H54 (cell line): ENCODE measurements at regions not wholly inside any gene's neighbourhood (a gene's known extent, or its start where the extent isn't known, plus 50 kb on each side); places are given as distances from the start of the nearest gene placed in this dataset.
"Not testable (repeated sequence)": the region's sequence is repeated elsewhere in the genome, so short reads cannot be mapped to it uniquely, and the experiment has no call there.

Source experiments
- DNase-seq: peaks from one replicate; pipeline ENCODE4 v3.0.0; 2011; ENCODE audit warnings: low spot score, mixed read lengths; ENCODE audit not compliant: insufficient read length
- FAIRE-seq: peaks from 3 replicates; lab custom pipeline; 2011; peaks lifted over from hg19 to GRCh38; lab: Jason Lieb, UNC
- POLR2A ChIP-seq: IDR thresholded peaks from 2 replicates; pipeline ENCODE4 v1.6.1; 2011; ENCODE audit warnings: low read depth, mild to moderate bottlenecking, low read length

GRCh38 chr7:116404389-116404788 lies 95.1 kb upstream of the CAV2 start:
- TF ChIP-seq POLR2A = no peak
- FAIRE-seq = no peak

GRCh38 chr7:116405810-116406209 lies 93.7 kb upstream of the CAV2 start:
- no peak for TF ChIP-seq POLR2A
- FAIRE-seq = no peak
- DNase-seq = no peak

More at GRCh38 chr7:116404389-116404788, 95.1 kb upstream of the CAV2 start:
- DNase-seq = no peak

DNA sequence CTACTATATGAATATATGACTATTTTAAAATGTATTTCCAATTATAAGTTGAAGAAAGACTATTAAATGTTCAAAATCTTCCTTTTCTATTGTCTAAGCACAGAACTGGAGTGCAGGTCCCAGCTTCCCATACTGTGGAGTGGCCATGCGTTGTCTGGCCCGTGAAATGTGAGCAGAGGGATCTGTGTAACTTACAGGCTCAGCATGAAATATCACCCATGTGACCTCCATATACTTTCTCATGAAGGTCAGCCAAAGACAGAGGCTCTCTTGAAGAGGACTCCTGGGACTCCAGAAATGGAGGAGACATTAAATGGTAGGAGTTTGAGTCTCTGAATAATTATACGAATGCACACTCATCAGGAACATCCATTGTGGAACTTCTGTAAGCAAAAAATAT lies 92.4 kb upstream of the CAV2 start:
- FAIRE-seq = no peak
- TF ChIP-seq POLR2A = no peak
- no peak for DNase-seq

- FAIRE-seq = no peak
These were observed 91.4 kb upstream of the CAV2 start for GRCh38 chr7:116408166-116408565.

GRCh38 chr7:116408831-116409453 lies 90.6 kb upstream of the CAV2 start:
- DNase-seq, FAIRE-seq: not testable (repeated sequence)

More at GRCh38 chr7:116408166-116408565, 91.4 kb upstream of the CAV2 start:
- DNase-seq = no peak
- no peak for TF ChIP-seq POLR2A

- not testable (repeated sequence) for FAIRE-seq, DNase-seq
These were observed 88.8 kb upstream of the CAV2 start for GRCh38 chr7:116410694-116411093.

DNA sequence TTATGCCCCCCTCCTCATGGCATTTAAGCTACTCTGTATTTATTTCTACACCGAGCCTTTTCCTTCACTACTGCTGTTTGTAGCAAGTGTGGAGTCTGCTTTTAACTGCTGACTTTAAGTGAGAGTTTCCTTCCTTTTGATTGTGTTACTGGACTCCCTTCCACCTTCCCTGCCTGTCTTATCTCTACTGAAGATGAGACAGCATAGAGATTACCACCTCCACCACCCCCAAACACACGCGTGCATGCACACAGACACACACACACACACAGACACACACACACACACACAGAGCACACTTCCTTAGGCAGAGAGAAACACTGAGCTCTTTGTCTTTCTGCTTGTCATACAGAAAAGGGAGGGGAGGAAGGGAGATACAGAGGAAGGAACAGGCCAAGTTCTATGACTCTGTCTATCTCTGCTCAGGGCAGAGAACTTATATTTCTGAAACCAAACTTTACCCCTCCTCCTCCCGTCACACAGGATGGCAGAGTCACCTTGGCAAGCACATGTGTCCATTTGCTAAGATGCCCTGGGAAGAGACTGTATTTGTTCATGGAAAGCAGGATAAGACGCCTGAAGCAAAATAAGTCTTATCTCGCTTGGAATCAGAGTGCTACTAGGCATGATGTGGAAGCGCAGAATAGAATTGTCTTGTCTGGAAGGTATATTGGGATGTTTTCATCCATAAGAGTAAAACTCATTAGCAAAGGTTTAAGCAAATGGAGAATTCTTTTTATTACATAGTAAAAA lies 81.8 kb upstream of the CAV2 start:
- DNase-seq (no peak), FAIRE-seq (peak; percentile 90)
- no peak for TF ChIP-seq POLR2A

- peak; percentile 15 for FAIRE-seq
- no peak for DNase-seq
- no peak for TF ChIP-seq POLR2A
These were observed 81.0 kb upstream of the CAV2 start for GRCh38 chr7:116418524-116418923.

DNA sequence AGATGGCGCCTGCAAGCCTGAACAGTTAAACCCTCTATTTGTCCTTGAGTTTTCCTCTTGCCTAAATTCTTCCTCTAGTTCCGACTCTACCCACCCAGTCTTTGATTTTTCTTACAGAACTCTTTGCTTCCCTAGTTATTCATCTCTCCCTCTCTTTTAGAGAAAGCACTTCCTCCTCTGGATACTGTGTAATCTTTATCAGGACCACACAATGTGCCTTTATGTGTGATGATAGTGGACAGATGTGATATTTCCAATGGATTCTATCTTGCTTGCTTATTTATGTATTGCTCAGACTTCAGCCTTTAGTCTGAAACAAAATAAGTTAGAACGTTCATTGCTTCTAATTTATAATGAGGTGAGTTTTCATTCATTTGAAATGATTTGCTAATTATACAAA lies 79.5 kb upstream of the CAV2 start:
- no peak for DNase-seq
- TF ChIP-seq POLR2A = no peak
- FAIRE-seq = no peak

GRCh38 chr7:116421298-116421697 lies 78.2 kb upstream of the CAV2 start:
- peak; percentile 30 for FAIRE-seq

DNA sequence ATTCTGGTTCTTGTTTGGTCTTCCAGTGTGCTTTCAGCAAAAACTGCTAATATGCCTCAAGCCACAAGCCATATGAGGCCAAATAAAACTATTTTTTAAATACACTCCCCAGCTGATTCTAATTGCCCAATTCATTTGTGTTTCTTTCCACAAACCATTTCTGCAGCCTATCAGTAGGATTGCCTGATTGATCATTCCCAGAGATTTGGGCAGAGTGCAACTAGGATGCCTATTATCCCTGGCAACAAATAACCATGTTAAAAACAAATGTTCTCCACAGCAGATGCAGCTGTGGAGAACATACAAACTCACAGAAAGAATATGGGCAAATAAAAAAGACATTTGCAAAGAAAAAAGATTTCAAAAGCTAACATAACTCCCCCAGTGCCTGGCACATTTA lies 76.9 kb upstream of the CAV2 start:
- DNase-seq = no peak
- TF ChIP-seq POLR2A = no peak
- no peak for FAIRE-seq

More at GRCh38 chr7:116421298-116421697, 78.2 kb upstream of the CAV2 start:
- DNase-seq = no peak
- no peak for TF ChIP-seq POLR2A

DNA sequence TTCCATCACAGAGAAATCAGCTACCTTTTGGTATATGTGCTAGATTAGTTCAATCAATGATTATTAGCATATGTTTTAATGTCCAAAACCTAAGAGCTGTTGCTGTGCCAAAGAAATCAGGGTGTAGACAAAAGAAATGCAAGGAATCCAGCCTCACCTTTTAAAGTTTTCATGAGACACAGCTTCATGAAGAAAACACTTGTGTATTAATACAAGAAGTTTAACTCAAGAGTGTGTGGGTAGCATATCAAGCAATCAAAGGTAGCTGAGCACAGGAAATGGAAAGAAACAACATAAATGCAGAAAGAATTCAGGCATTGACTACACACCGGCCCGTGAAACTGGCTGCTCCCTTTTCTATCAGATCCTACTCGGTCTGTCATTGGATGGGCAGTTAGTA lies 76.0 kb upstream of the CAV2 start:
- TF ChIP-seq POLR2A = no peak
- no peak for DNase-seq
- peak; percentile 61 for FAIRE-seq

GRCh38 chr7:116425647-116426209 lies 73.8 kb upstream of the CAV2 start:
- DNase-seq = no peak
- TF ChIP-seq POLR2A = no peak
- no peak for FAIRE-seq

DNA sequence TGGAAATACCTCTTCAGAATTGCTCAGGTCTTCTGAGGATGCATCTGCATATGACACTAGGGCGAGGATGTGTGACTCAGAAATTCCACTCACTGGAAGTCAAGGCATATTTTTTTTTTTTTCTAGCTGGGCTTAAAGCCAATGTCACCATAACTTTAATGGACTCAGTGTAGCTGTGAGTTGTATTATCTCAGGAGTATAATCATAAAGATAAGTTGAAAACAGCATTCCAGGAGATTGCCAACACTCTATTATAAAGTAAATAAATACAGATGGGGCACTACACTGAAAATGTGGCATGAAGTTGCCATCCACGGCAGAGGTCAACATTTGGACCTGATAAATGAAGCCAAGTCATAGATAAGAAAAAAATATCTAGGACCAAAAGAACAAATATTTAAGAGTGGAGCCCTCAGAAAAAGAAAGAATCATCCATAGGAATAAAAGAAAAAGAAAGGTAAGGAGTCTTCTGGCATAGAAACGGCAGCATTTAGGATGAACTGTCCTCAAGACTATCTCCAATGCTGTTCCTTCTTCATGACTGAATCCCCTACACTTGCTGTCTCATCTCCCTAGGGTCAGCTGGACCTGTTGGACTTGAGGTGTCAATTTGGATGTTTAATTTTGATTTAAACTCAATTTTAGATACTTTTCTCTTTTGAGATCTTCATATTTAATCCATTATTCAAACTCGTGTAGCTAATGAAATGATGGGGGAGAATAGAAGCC lies 72.9 kb upstream of the CAV2 start:
- DNase-seq (peak; percentile 9), FAIRE-seq (peak; percentile 97)
- no peak for TF ChIP-seq POLR2A
